HG03442 (cell line): ENCODE measurements at regions not wholly inside any gene's neighbourhood (a gene's known extent, or its start where the extent isn't known, plus 50 kb on each side); places are given as distances from the start of the nearest gene placed in this dataset.

Experiments used
- ATAC-seq: cut with Tn5 transposase; IDR thresholded peaks from one replicate; pipeline ENCODE4 v1.9.1; 2021; ENCODE audit warnings: mild to moderate bottlenecking, moderate library complexity; ENCODE audit not compliant: unreplicated experiment

GRCh38 chr13:31956980-31957644 lies 74.5 kb upstream of the FRY start:
- no peak for ATAC-seq

DNA sequence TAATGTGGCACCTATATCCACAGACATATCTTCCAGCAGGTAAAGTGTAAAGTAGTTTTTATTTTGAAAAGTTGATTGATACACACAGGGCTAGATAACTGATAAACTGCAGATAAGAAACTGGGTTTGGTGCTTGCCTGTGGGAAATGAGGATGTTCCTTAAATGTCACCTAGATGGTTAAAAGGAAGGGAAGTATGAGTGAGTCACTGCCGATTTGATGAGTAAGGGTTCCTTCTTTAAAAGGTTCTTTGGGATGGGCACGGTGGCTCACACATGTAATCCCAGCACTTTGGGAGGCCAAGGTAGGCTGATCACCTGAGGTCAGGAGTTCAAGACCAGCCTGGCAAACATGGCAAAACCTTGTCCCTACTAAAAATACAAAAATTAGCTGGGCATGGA lies 73.8 kb upstream of the FRY start:
- no peak for ATAC-seq

DNA sequence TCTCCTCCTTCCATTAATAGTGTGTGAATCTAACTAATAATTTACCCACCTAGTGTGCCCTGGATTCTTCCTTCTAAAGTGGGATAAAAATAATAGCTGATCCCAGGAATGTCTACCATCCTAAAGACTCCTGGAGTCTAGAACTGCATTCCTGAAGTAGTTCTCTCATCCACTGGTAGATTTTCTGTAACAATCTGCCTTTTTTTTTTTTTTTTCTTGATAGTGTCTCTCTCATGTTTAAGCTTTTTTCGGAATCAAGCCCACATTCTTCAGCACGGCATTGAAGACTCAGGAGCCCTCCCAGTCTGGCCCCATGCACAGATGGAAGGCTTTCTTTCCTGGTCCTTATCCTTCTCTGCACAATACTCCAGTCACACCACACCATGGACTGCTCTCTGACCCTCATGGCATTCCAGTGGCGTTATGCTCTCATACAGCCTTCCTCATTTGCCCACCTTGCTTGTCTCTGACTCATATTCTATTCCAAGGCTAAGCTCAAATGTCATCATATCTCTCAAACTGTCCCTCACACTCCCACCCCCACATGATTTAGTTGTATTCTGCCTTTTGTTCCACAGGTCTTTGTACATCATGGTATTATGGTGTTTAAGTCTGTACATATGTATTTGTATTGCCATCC lies 68.7 kb upstream of the FRY start:
- no peak for ATAC-seq

GRCh38 chr13:31963631-31964030 lies 67.9 kb upstream of the FRY start:
- ATAC-seq: no peak

- ATAC-seq: no peak
Observed at GRCh38 chr13:31964168-31964567, 67.4 kb upstream of the FRY start.

DNA sequence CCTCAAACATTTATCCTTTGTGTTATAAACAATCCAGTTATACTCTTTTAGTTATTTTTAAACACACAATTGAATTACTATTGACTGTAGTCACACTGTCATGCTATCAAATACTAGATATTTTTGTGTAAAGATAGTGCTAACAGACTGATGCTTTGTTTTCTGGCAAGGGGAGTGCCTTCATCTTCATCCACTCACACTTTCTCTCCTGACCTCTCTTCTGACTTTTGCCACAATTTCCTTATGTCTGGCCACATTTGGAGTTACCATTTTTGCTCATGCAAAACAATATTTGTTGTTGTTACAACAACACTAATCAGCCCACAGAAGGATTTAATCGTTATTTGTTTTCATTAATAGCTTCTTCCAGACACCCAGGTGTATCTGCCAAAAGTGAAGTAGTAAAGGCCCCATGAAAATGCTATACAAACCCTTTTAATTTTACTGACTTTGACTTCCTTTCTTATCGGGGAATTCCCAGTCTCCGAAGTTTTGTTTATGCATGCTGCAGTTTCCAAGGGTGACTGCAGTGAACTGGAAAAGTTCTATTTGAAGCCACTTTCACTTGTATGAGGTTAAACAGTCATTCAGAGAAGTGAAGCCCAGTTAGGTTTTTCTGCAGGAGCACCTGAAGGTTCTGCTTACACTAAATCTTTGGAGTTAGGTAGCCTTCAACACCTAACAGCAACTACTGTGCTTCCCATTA lies 66.1 kb upstream of the FRY start:
- ATAC-seq: peak; percentile 96

DNA sequence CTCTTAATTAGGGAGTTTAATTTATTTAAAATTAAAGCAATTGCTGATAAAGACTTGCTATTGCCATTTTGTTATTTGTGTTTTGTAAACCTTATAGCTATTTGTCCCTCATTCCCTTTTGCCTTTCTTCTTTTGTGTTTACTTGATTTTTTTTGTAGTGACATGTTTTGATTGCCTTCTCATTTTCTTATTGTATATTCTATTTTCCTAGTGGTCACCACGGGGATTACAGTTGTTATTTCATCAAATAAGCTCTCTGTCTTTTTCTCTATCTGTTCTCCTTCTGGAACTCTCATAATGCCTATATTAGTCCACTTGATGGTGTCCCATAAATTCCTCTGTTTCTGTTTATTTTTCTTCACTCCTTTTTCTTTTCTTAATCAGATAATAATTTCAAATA lies 64.4 kb upstream of the FRY start:
- ATAC-seq: no peak

- ATAC-seq: no peak
Observed at GRCh38 chr13:31968473-31968872, 63.1 kb upstream of the FRY start.

- no peak for ATAC-seq
Observed at GRCh38 chr13:31970231-31970930, 61.2 kb upstream of the FRY start.

GRCh38 chr13:31972453-31972852 lies 59.1 kb upstream of the FRY start:
- ATAC-seq: no peak

DNA sequence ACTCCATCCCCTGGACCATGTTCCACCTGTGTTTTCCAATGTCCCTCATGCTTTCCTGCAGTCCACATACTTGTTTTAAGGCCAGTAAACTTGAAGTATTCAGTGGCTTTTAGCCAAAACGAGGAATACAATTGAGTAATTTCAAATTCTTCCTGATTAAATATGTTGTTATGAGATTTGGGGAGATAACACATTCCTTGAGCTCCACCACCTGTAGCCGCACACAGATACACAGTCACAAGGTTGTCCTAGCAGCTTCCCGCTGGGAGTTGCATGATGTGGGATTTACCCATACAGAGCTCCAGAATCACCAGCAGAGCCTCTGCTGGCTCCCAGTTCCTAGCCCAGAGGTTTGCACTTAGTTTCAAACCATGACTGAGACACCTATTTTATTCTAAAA lies 53.6 kb upstream of the FRY start:
- ATAC-seq: no peak

GRCh38 chr13:31980830-31981229 lies 50.7 kb upstream of the FRY start:
- ATAC-seq: no peak
